Heart right ventricle (tissue), 16 donors: ENCODE measurements at regions not wholly inside any gene's neighbourhood (a gene's known extent, or its start where the extent isn't known, plus 50 kb on each side); places are given as distances from the start of the nearest gene placed in this dataset.

Source experiments
- ATAC-seq, 8 donors: fragments of 200-7000 bp; cut with Tn5 transposase; one replicate each; pipeline ENCODE4 v1.9.1; 2020; ENCODE audit warnings: mild to moderate bottlenecking in 8 of 8, moderate library complexity in 8 of 8, moderate number of reproducible peaks in 1 of 8
- DNase-seq, 2 donors: peaks; one replicate each; pipeline ENCODE4 v3.0.0-alpha.2; 2020
- H3K27ac ChIP-seq, 10 donors: fragments of 200-600 bp; sonication (generic) in 2 of 10; one replicate each; pipeline versions ENCODE4 v1.5.0 to v1.8.0; 2020 to 2022; ENCODE audit warnings: mild to moderate bottlenecking in 3 of 10
- H3K27me3 ChIP-seq, 7 donors: fragments of 200-600 bp; one replicate each; pipeline ENCODE4 v1.8.0; 2021 to 2022; ENCODE audit warnings: mild to moderate bottlenecking in 2 of 7
- H3K36me3 ChIP-seq, 9 donors: fragments of 200-600 bp; sonication (generic) in 1 of 9; one replicate each; pipeline versions ENCODE4 v1.5.0 to v1.8.0; 2020 to 2022; ENCODE audit warnings: mild to moderate bottlenecking in 2 of 9
- H3K4me1 ChIP-seq, 9 donors: fragments of 200-600 bp; sonication (generic) in 1 of 9; one replicate each; pipeline versions ENCODE4 v1.5.0 to v1.8.0; 2020 to 2022; ENCODE audit warnings: mild to moderate bottlenecking in 4 of 9
- H3K4me3 ChIP-seq, 10 donors: fragments of 200-600 bp; sonication (generic) in 2 of 10; one replicate each; pipeline versions ENCODE4 v1.5.0 to v1.8.0; 2020 to 2022; ENCODE audit warnings: mild to moderate bottlenecking in 7 of 10, moderate library complexity in 2 of 10
- H3K9me3 ChIP-seq, 11 donors: fragments of 200-600 bp in 10 of 11; sonication (generic) in 2 of 11; one replicate each; pipeline versions ENCODE4 v1.5.0 to v1.8.0; 2013 to 2022; ENCODE audit warnings: mild to moderate bottlenecking in 2 of 11, control low read depth in 1 of 11, moderate library complexity in 1 of 11
- WGBS, 2 donors: extraction: QIAGEN DNeasy Blood & Tissue Kit; methylation state at CpG; one replicate each; pipeline ENCODE4 v1.1.7; 2013; ENCODE audit warnings: inconsistent platforms in 1 of 2; 5-methylcytosine and 5-hydroxymethylcytosine counted together
- intact Hi-C, 10 donors: fragments of 100-400 bp; cut with DNase I; formaldehyde crosslinking; loops; one replicate each; pipeline versions ENCODE4 v1.11.1 to v1.14.2; 2022
- TF ChIP-seq, protein P1 (sequence below), 9 donors: fragments of 200-600 bp; sonication (generic) in 2 of 9; IDR thresholded peaks; one replicate each; pipeline versions ENCODE4 v1.5.0 to v1.8.0; 2021 to 2022; ENCODE audit warnings: antibody characterized with exemption in 9 of 9, mild to moderate bottlenecking in 5 of 9, moderate library complexity in 1 of 9
- donor health status: Arrhythmogenic right ventricular cardiomyopathy.
- donor health status: ischemic (EF 13 %, LVEDD 7.1; RV severe dilation, severe dysfunction).
- donor health status: healthy with polysubstance abuse.
- donor health status: DM: no; HTN: yes; CAD: no.
- donor health status: DM: no; HTN: no; CAD: no.
- donor health status: ischemic (EF 25% LVEDD 6.9; RV normal size, moderate dysfunction).
- donor health status: ischemic (EF 25% LVEDD 5.7; RV mildly dilated, moderate dysfunction).
- donor health status: healthy.
- donor health status: DM: yes; HTN: yes; CAD: no.
- donor health status: Ischemic cardiomyopathy.
- donor health status: ischemic (EF 35%, LVEDD 5.7; RV mildly dilated, moderate dysfunction).
- donor health status: nonischemic (EF 11% LVEDD 7.7; RV severe dilation, severe dysfunction).
- donor health status: DM: yes; HTN: yes; CAD: no.
- donor health status: PGD.
- donor health status: ischemic (EF 29% LVEDD 5.4; RV normal size, mild dysfunction).
- donor health status: nonischemic (EF 23%, LVEDD 6.1; RV moderate dilation, normal function).

- intact Hi-C loops = loop anchor here in 1 of 10 donors (5.0 kb wide), 1 partner anchor 706 kb away; no protein-coding TSS in a partner anchor
- no peaks in the 10 kb centered on the region for H3K9me3 ChIP-seq
- DNase-seq = peak in 1 of 2 donors; percentile 5
- no peak overlapping the region for H3K4me3 ChIP-seq
- peaks cover 0 to 6% (median 0%) of the 10 kb centered on the region in 7 donors for H3K27me3 ChIP-seq
- H3K27ac ChIP-seq = no peak overlapping the region
- no peaks in the 10 kb centered on the region for H3K36me3 ChIP-seq
- TF ChIP-seq, protein P1, sequence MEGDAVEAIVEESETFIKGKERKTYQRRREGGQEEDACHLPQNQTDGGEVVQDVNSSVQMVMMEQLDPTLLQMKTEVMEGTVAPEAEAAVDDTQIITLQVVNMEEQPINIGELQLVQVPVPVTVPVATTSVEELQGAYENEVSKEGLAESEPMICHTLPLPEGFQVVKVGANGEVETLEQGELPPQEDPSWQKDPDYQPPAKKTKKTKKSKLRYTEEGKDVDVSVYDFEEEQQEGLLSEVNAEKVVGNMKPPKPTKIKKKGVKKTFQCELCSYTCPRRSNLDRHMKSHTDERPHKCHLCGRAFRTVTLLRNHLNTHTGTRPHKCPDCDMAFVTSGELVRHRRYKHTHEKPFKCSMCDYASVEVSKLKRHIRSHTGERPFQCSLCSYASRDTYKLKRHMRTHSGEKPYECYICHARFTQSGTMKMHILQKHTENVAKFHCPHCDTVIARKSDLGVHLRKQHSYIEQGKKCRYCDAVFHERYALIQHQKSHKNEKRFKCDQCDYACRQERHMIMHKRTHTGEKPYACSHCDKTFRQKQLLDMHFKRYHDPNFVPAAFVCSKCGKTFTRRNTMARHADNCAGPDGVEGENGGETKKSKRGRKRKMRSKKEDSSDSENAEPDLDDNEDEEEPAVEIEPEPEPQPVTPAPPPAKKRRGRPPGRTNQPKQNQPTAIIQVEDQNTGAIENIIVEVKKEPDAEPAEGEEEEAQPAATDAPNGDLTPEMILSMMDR (IDR thresholded peaks at IDR 0.05) = no peak
- ATAC-seq = peak in 3 of 8 donors; percentile 35 to 61 (median 56)
- no peaks in the 10 kb centered on the region for H3K4me1 ChIP-seq
- WGBS, 2 donors = 74 to 79% methylated on average over 3 of the region's 3 CpGs
Observed at GRCh38 chr3:117722856-117723255, 1013.3 kb downstream of the TUSC7 start.

DNA sequence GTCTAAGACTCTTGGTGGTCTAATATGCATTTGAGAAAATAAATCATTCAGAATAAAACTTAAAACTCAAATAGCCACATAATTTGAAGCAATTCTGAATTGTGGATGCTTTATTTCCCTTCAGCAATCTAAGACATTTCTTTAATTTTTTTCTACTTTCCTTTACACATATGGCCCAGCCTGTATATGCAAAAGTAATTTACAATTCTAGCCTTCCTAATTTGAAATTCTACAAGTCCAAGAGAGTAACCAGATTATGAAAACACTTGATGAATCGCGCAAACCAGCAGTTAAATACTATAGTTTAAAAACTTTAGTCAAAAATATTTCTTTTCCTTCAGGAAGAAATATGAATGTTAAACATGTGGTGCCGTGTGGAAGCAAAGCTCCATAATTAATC is 1014.2 kb downstream of the TUSC7 start:
- ATAC-seq = no peak
- Histone ChIP-seq H3K4me3 (no peak overlapping the region), H3K36me3 (no peaks in the 10 kb centered on the region), H3K27me3 (peaks cover 0 to 6% (median 0%) of the 10 kb centered on the region in 7 donors), H3K9me3 (no peaks in the 10 kb centered on the region), H3K27ac (no peak overlapping the region), H3K4me1 (no peaks in the 10 kb centered on the region)
- TF ChIP-seq, protein P1 (IDR thresholded peaks at IDR 0.05) = no peak
- WGBS, 2 donors = 89 to 91% methylated on average over 3 of the region's 3 CpGs
- intact Hi-C loops = loop anchor here in 1 of 10 donors (5.0 kb wide), 1 partner anchor 707 kb away; no protein-coding TSS in a partner anchor
- no peak for DNase-seq

GRCh38 chr3:117725314-117725713 is 1015.7 kb downstream of the TUSC7 start:
- Histone ChIP-seq H3K27me3 (peaks cover 0 to 6% (median 0%) of the 10 kb centered on the region in 7 donors), H3K27ac (no peak overlapping the region), H3K4me1 (no peaks in the 10 kb centered on the region), H3K9me3 (no peaks in the 10 kb centered on the region), H3K36me3 (no peaks in the 10 kb centered on the region), H3K4me3 (no peak overlapping the region)
- DNase-seq (no peak), ATAC-seq (no peak)
- TF ChIP-seq, protein P1 (IDR thresholded peaks at IDR 0.05) = no peak
- intact Hi-C loops = loop anchor here in 1 of 10 donors (5.0 kb wide), 1 partner anchor 333 kb away; no protein-coding TSS in a partner anchor
- 94 to 97% methylated on average over 4 of the region's 4 CpGs for WGBS, 2 donors

DNA sequence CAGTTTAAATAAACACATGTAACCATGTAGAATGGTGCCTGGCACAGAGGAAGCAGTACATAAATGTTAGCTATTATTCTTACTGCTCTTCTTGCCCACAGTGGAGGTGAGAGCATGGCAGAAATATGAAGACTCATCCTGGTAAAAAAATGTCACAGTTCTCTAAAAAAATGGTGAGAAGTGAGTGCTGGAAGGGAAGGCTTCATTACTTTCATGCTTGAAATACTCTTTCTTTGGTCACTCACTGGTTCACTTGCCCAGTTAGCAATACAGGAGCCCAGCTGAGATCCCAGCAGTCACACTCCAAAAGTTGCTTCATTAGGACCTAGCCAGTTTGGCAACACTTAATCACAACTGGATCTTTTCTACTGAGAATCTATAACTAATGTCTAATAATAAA is 1017.2 kb downstream of the TUSC7 start:
- ATAC-seq (no peak), DNase-seq (no peak)
- Histone ChIP-seq H3K36me3 (no peaks in the 10 kb centered on the region), H3K4me1 (no peaks in the 10 kb centered on the region), H3K27me3 (peaks cover 0 to 6% (median 0%) of the 10 kb centered on the region in 7 donors), H3K4me3 (no peak overlapping the region), H3K27ac (no peak overlapping the region), H3K9me3 (no peaks in the 10 kb centered on the region)
- intact Hi-C loops = loop anchor here in 1 of 10 donors (5.0 kb wide), 1 partner anchor 334 kb away; no protein-coding TSS in a partner anchor
- TF ChIP-seq, protein P1 (IDR thresholded peaks at IDR 0.05) = no peak
